ENCODE measurements at regions not wholly inside any gene's neighbourhood (a gene's known extent, or its start where the extent isn't known, plus 50 kb on each side); places are given as distances from the start of the nearest gene placed in this dataset.

GRCh38 chr4:141388481-141388880 is 167.8 kb downstream of the ZNF330 start:
- no peak for TF ChIP-seq CTCF (IDR thresholded peaks at IDR 0.05; ENCODE audit: borderline replicate concordance, extremely low read depth, low read length, poor library complexity, severe bottlenecking)
- TF ChIP-seq EZH2 (IDR thresholded peaks at IDR 0.05; ENCODE audit: borderline replicate concordance, low read depth, low read length, severe bottlenecking), result no peak

Measured in DND-41 (cell line).